ENCODE measurements at regions not wholly inside any gene's neighbourhood (a gene's known extent, or its start where the extent isn't known, plus 50 kb on each side); places are given as distances from the start of the nearest gene placed in this dataset.

GRCh38 chr3:177978946-177979345, 557.3 kb upstream of the KCNMB2 start:
- TF ChIP-seq POLR2A (IDR thresholded peaks at IDR 0.05; ENCODE audit: low read depth, low read length) (no peak), POLR2AphosphoS5 (IDR thresholded peaks at IDR 0.05; ENCODE audit: insufficient read depth, low read depth, low read length) (no peak)
